ENCODE measurements at regions not wholly inside any gene's neighbourhood (a gene's known extent, or its start where the extent isn't known, plus 50 kb on each side); places are given as distances from the start of the nearest gene placed in this dataset.
A peak's percentile ranks its signal among the peaks of the same experiment; 100 is the strongest.
"Not testable (repeated sequence)": the region's sequence is repeated elsewhere in the genome, so short reads cannot be mapped to it uniquely, and the experiment has no call there.

DNA sequence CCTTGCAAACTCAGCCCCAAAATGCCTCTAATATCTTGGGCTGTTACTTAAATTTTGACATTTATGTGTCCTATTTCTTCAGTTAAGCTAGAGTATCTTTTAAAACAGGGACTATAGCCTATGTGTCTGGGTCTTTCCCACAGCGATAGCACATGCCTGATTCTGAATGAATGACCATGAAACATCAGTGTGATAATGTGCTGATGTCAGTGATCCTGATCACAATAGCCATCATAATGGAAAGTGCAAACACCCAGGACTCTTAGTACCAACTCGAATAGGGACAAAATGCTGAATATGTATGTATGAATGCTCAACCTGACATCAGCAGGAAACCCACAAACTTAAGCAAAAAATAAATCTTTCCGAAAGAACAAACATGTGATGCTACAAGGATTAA is 537.4 kb downstream of the IGSF11 start:
- ATAC-seq = no peak

DNA sequence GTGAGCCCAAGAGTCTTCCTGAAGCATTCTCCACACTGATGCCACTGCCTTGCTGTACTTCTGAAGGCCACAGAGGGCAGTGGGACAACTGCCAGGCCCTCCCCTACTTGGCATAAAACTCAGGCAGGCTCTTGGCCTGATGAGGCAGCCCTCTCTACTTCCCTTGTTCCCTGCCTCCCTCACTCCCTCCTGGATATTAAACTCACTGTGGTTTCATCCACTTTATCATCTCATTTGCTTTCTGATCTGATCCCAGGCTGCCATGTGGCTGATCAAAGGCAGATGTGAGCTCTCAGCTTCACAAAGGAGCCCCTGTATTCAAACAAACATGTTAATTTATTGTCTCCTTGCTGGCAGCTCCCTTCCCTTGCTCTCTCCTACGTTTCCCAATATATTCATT is 533.5 kb downstream of the IGSF11 start:
- peak; percentile 47 for ATAC-seq

DNA sequence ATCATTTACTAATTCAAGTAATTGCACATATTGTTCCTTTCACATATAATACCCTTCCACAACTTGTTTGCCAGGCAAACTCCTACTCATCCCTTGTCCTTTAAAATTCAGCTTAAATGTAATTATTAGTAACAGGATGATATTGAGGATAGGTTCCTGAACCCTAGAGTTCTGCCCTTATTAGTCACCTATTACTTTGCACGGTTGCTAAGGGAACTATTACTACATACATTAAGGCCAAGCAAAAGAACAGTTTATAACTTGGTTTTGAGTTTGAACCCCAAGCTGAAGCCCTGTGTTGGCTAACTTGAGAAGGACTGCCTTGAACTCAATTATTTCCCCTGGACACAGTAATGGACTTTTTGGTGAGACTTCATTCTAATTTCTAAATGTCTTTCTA is 529.7 kb downstream of the IGSF11 start:
- ATAC-seq = peak; percentile 38

DNA sequence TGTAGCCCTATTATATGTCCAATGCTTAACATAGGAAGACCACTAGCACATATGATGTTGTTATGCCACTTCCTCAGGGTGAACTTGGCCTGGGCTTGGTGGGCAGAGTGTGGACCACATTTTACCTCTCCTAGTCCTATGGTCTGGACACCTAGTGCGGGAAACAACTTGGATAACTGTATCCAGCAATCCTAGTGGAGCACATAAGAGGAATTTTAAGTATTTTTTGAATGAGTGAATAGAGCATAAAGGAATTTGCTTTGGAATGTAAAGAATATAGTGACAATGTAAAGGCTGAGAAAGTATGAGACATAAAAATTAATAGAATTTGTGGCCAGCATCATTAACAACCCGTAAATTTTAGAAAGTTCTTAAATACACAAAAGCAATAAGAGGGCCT is 528.9 kb downstream of the IGSF11 start:
- ATAC-seq = no peak

DNA sequence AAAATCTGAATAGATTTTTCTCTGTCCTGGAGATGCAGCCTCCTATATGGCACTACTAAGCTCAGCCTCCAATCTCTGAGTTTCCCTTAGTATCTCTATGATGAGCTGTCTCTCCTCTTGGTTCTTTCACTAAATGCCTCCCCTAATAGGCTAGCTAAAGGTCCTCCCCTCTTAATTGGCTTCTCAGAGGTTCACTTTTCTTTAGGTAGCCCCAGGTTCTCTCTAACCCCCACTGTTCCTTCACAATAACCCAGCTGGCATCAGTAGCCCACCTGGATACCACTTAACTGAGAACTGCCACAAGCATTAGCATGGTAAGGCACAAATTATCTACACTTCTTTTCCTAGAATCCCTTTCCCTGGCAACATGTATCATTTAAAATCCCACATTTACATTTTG is 523.2 kb downstream of the IGSF11 start:
- no peak for ATAC-seq

DNA sequence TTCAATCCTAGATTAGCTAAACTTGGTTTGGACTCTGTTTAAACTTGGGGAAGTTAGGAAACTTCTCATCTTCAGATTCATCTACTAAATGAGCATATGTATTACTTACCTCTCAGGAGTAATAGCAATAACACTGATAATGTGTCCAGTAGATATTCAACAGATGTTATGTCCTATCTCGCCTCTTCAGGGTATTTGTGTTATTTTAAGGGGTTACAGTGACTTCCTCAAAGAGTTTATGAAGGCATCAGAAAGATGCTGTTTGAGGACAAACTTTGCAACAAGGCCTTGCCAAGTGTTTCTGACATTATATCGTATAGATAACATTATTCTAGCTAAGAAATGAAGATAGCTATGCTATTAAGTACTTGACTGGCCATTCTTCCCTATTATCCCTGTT is 522.3 kb downstream of the IGSF11 start:
- no peak for ATAC-seq

DNA sequence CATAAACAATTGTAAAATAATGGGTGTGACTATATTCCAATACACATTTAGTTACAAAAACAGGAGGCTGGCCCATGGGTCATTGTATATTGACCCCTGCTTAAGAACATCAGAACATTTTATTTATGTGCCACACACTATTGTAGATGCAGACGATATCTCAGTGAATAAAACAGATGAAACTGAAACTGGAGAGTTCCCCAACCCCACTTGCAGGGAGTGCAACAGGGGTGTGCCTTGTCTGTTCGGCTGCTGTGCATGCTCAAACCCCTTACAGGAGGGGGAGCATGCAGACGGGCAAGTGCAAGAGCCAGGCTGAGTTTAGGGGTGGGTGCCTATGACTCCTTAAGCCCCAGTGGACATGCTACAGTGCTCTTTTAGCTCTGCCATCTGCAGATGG is 509.6 kb downstream of the IGSF11 start:
- no peak for ATAC-seq

DNA sequence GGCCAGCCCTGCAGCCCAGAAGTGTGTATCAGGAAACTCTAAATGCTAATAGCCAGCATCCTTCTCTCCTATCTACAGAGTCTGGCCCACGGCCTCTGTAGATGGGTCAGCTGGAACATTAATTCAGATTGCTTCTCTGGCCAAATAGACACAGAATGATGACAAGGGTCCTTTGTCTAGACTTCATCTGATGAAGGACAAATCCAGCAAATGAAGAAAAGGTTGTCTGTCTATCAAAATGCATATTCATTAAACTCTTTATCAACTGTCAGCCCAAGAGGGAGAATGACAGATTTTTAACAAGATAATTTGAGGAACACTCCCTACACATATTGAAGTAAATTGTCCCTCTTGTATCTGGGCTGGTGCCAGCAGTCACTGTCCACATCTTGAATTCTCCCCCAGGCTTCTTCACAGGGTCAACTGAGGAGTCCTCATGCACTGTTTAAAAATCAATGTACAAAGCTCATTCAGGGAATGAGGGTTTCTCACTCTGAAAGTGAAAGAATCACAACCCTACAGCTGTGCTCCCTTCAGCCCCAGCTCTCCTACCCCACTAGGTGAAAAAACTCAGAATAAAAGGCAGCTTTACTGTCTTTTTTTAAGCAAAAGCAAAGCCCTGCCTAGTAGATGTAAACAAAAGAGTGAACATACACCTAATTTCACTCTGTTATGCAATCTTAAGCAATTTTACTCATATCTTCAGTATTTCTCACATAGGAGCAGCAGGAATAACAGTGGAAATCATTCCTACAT is 507.7 kb downstream of the IGSF11 start:
- no peak for ATAC-seq

DNA sequence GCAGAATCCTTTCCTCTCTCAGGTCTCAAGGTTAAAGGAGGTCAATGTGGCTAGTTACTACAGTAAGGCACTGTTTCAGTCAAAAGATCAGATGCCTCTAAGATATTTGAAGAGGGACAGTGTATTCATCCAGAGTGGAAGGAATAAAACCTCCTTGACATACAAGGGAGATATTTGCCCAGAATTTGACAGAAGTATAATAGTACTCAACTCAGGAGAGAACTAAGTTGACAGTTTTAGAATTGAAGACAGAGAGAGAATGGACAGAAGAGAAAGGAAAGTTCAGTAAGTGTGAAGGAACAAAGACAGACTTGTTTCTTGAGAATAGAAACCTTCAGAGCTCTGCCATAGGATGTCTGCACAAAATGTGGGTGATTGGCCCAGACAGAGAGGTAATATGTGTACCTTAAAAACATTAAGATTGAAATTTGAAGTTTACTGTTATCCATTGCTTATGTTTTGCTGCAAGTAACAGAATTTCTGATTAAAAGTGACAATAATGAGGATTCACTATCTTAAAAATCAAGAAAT is 507.1 kb downstream of the IGSF11 start:
- no peak for ATAC-seq

DNA sequence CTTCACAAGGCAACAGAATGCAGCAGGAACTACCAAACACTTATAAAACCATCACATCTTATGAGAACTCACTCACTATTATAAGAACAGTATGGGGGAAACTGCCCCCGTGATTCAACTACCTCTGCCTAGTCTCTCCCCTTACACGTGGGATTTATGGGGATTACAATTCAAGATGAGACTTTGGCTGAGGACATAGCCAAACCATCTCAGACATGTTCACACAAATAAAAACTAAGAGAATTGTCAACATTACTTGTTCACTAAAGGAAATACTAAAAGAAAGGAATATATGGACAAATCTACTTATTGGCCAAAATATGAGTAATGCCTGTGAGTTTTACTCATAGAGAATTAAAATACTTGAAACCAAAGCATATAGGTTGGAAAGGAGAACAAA is 505.1 kb downstream of the IGSF11 start:
- peak; percentile 83 for ATAC-seq

DNA sequence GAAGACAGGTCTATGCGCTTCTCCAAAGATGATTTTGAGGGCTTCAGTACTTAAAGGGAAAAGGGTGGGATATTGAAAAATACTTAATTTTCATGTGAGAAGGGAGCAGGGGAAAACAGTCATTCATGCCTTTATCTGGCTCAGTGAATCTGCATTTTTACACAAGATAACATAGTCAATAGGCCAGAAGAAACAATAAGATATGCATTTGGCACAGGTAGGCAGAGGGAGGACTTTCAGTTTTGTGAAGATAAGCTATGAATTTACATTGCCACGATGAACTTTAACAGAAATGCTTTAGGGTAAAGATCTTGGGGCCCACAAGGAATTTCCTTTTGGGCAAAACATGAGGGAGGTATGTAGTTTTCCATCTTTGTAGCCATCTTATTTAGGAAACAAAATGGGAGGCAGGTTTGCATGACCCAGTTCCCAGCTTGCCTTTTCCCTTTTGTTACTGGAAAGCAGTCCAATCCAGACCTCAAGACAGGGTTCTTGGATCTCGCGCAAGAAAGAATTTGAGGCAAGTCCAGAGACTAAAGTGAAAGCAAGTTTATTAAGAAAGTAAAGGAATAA is 504.2 kb downstream of the IGSF11 start:
- no peak for ATAC-seq

DNA sequence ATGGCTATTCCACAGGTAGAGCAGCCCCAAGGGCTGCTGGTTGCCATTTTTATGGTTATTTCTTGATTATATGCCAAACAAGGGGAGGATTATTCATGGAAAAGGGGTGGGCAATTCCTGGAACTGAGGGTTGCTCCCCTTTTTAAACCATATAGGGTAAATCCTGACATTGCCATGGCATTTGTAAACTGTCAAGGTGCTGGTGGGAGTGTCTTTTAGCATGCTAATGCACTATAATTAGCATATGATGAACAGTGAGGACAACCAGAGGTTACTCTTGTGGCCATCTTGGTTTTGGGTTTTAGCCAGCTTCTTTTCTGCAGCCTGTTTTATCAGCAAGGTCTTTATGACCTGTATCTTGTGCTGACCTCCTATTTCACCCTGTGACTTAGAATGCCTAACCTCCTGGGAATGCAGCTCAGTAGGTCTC is 503.7 kb downstream of the IGSF11 start:
- not testable (repeated sequence) for ATAC-seq

DNA sequence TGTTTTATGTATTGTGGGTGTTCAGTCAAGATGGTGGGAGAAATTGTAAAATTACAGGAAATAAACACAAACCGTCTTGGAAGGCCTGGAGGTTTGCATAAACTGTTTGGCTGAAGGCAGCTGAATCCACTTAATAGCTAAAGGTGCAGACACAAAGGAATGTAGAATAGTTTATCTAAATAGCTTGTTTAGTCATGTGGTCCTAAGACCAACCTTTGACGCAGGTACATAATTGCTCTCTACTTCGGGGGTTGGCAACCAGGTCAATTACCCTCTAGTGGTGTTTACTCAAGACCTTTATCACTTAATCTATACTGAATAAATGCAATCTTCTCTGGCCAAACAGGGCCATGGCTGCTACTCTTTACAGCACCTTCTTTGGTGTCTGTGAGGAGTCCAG is 502.8 kb downstream of the IGSF11 start:
- no peak for ATAC-seq

DNA sequence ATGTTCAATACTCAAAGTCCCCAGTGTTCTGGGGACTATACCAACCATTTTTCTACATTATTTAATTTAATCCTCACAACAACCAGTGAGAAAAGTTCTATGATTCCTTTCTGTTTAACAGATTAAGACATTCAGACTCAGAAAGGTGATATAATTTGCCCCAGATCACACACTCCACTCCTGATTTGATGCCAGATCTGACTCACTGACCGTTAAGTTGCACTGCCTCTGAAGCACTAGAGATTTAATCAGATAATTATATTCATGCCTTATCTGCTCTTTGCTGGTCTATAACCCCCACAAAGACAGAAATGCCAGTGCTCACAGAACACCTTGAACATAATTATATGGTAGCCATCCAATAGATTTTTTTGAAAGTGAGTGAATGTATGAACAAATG is 501.0 kb downstream of the IGSF11 start:
- ATAC-seq = no peak

DNA sequence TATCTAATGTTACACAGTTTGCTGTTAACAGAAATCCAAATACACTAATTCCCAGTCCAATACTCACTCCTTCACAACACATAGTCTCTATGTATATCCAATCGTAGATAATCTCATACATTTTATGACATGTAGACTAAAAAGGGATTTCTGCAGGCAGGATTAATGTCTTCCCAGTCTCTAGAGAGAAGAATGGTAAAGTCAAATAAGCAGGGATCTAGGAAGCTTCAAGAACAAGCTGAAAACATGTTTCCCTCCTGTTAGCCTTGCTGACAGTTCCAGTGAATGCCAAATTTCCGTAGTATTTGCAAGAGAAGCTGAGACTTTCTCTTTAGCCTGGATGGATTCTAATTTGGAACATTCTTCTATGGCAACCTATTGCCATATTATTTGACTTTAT is 500.1 kb downstream of the IGSF11 start:
- ATAC-seq = no peak

DNA sequence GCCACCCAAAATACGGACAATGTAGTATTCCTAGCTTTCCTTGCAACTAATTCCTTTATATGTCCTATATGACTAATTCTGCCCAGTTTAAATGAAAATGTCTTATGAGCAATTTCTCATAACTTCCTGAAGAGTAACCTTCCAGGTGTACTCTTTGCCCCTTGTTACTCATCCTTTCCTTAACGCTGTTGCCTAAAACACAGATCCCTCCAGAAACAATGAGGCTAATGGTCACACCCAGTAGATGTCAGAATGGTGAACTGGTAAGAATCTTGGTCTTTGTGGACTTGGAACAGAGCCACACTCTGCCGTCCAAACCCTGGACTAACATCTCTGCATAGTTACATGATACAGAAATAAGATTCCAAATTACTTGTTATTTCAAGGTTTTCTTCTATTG is 497.9 kb downstream of the IGSF11 start:
- ATAC-seq = peak; percentile 96

DNA sequence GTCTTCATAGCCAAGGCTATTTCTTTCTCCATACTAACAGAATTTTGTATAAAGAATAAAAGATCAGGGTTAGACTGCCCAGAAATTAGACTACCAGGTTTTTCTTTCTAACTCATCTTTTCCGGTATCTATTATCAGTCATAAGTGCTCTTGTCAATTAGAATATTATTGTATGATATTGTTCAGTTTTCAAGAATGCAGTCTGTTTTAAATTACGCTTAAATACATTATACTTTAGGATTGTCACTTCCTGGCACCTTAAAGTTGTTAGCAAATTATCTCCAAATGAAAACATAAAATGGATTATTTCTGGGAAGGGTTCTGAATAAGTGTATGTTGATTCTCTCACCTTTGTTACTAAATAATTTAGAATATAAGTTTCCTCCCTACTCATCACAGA is 497.2 kb downstream of the IGSF11 start:
- ATAC-seq = no peak

DNA sequence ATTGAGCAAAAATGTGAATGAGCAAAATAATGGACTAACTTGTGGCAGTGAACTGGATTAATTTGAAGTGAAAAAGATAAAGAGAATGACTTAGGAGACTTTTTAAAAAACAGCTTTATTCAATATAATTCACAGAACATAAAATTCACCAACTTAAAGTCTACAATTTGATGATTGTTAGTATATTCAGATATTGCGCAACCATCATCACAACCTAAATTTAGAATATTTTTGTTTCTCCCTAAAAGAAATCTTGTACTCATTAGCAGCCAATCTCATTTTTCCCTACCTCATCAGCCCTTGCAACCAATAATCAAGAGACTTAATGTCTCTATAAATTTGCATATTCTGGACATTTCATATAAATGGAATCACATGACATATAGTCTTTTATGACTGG is 496.5 kb downstream of the IGSF11 start:
- no peak for ATAC-seq

DNA sequence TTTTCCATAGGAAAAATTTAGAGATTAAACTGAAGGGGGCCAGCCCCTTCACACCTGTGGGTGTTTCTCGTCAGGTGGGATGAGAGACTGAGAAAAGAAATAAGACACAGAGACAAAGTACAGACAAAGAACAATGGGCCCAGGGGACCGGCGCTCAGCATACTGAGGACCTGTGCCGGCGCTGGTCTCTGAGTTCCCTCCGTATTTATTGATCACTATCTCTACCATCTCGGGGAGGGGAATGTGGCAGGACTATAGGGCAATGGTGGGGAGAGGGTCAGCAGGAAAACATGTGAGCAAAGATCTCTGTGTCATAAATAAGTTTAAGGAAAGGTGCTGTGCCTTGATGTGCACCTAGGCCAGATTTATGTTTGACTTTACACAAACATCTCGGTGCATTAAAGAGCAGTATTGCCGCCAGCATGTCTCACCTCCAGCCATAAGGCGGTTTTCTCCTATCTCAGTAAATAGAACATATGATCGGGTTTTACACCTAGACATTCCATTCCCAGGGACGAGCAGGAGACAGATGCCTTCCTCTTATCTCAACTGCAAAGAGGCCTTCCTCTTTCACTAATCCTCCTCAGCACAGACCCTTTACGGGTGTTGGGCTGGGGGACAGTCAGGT is 494.7 kb downstream of the IGSF11 start:
- not testable (repeated sequence) for ATAC-seq

DNA sequence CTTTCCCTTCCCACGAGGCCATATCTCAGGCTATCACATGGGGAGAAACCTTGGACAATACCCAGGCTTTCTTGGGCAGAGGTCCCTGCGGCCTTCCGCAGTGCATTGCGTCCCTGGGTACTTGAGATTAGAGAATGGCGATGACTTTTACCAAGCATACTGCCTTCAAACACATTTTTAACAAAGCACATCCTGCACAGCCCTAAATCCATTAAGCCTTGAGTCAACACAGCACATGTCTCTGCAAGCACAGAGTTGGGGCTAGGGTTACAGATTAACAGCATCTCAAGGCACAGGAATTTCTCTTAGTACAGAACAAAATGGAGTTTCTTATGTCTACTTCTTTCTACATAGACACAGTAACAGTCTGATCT is 494.2 kb downstream of the IGSF11 start:
- ATAC-seq = not testable (repeated sequence)

DNA sequence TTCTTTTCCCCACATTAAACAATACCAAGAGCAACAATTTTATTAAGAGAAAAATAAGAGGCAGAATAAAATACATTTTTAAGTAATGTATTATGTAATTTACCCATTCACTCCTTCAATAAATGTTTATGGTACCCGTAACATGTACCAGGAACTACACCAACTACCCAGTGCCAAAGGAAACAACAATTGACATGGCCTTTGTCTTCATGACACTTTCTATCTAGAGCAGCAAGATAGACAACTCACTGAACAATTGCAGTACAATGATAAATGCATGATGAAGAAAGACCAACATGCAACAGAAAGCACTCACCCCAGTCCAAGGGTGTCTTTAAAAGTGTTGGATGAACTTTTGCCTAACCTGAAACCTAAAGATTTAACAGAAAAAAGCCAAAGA is 493.8 kb downstream of the IGSF11 start:
- ATAC-seq = no peak

DNA sequence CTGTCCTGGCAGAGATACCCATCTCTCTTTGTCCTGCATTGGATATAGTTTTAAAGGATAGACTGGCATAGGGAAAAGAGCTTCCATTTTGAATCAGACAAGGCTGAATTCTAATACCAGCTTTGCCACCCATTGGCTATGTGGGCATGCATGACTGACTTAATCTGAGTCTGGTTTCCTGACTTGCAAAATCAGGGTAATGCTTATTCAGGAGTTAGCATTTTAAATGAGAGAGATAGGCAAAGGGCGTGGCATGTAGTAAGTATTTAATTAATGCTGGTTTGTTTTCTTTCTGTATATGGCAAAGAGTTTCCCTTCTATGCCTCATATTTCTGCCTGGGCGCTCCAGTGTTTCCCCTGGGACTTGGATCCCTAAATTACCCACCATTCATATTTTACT is 492.9 kb downstream of the IGSF11 start:
- peak; percentile 65 for ATAC-seq

DNA sequence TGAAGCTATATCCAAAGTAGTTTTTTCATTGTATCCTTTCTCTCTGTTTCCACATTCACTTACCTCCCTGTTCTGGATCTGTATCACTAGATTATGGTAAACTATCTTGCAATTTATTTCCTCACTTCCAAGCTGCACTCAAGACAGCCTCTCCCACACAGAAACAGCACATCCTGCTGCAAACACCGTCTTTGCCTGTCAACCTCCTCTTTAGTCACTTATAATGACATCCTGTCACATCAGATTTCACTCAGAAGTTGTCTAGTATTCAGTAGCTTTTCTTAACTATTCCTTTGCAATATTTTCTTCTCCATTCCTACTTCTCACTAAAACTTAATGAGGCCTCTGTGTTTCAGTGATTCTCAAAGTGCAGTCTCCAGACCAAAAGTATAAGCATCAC is 490.8 kb downstream of the IGSF11 start:
- no peak for ATAC-seq

DNA sequence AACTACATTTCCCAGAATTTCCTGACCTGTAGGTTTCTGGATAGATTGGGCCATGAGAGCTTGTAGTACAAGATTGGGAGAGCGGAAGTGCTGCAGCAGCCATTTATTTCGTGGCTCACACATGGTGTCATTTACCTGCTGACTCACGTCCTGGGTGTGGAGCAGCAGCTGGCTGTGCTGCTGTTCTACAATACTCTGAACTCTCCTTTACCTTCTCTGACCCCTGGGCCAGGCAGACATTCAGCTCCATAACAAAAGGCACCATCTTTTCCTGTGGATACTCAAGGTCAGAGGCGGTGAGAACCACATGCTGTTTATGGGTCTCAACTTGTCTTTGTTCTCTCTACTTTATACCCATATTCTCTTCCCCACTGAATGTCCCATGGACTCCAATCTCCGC is 490.2 kb downstream of the IGSF11 start:
- ATAC-seq = peak; percentile 96
